NCI-H2196 (cell line): ENCODE measurements at regions not wholly inside any gene's neighbourhood (a gene's known extent, or its start where the extent isn't known, plus 50 kb on each side); places are given as distances from the start of the nearest gene placed in this dataset.
"Not testable (repeated sequence)": the region's sequence is repeated elsewhere in the genome, so short reads cannot be mapped to it uniquely, and the experiment has no call there.

Experiments
- DNase-seq: peaks from one replicate; lab custom pipeline; 2025; ENCODE audit not compliant: unreplicated experiment; lab: John Stamatoyannopoulos, UW

GRCh38 chr9:124164811-124165210 lies 92.9 kb upstream of the NEK6 start:
- DNase-seq, result peak; percentile 54

GRCh38 chr9:124174433-124174832 lies 83.3 kb upstream of the NEK6 start:
- no peak for DNase-seq

- not testable (repeated sequence) for DNase-seq
These were observed 80.2 kb upstream of the NEK6 start for GRCh38 chr9:124177522-124177921.

GRCh38 chr9:124179196-124180071 lies 78.3 kb upstream of the NEK6 start:
- DNase-seq, result no peak

DNA sequence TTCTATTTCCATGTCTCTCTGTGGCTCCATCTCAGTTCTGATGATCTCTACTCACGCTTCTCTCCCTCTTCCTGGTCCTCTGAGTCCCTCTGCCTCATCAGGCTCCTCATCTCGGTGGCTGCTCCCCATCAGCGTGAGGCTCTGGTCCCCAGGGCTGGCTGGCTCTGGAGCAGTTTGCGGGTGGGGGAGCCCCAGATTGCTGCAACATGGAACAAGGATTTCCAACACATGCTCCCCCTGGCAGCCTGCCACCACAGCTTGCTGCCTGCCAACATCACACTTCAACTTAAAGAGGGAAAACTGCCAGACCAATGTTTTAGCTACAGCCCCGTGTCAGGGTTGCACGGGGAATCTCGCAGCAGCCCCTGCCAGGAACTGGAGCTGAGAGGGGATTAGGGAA lies 77.2 kb upstream of the NEK6 start:
- peak; percentile 50 for DNase-seq

DNA sequence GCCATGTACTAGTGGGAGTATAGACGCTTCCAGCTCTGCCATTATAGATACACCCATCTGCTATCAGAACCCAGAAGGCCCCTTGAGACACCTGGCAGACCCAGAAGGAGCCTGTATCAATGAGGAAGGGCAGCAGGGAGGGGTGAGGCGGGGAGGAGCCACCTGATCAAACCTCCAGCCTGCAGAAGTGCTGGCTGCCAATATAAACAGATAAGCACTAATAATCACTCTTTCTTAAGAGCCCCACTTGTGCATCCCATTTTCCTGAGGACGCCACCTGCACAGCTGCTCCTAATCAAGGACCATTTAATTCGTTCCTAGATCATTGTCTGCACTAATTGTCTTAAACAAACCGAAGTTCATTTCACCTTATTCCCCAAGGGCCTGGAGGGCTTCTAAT lies 75.0 kb upstream of the NEK6 start:
- peak; percentile 39 for DNase-seq

DNA sequence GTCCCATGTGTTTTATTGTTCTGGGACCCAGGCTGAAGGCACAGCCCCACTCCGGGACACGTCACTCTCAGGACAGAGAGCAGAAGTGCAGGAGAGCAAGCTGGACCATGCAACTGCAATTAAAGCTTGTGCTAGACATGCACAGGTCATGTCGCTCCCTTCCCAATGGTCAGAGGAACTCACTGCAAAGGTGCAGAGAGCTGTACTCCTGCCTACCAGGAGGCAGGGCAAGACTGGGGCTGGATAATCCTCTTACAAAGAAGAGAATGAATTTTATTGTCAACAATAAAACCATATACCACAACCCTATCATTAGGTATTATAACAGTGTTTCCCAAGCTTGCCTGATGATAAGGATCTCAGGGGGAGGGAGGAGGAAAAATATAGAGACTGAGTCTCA lies 74.0 kb upstream of the NEK6 start:
- no peak for DNase-seq

GRCh38 chr9:124185413-124185812 lies 72.3 kb upstream of the NEK6 start:
- DNase-seq, result no peak

DNA sequence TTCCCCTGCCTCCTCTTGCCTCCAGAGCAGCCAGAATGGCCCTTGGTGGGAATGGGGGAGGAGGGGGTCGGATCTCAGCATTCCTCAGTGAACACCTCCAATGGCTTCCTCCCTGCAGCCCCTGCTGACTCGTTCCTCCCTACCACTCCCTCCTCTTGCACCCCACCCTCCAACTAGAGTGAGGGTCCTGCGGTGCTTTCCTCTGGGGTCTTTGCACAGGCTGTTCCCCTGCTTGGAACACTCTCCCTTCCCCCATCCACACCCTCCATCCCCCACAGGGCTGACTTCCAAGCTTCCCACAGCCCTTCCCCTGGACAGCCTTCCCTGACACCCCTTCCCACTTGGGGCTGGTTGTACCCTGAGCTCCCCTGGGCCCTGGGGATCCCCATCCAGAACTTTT lies 70.4 kb upstream of the NEK6 start:
- DNase-seq, result no peak

DNA sequence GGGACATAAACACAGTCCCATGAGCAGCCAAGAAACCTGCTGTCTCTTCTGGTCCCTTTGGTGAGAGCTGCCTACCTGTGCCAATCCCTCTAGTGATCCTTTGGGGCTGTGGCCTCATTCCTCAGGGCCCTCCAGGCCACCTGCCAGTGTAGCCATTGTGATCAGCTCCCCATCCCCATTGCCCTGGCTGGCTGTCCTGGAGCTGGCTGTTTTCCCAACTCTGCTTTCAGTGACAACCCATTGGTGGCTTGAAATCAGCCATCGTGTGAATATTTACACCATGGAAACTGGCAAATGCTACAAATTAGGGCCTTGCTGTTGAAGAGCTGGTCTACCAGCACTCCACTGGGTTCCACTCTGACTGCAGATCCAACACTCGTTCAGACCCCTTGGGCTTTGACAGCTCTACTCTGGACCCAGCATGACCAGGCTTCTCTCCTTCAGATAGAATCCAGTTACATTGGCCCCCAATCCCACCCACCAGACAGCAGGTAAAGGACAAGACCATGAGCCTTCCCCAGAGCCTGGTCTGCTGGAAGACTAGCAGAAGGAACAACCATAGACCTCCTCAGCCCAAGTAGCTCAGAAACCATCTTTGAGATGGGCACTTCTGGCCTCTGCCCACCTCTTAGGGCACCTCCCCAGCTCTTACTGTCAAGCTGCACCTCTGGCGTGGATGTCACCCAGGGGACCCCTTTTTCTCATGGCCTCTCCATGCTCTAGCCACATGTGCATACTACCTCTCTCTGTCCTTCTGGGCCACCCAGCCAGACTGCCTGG lies 69.2 kb upstream of the NEK6 start:
- DNase-seq, result no peak

GRCh38 chr9:124190761-124191160 lies 67.0 kb upstream of the NEK6 start:
- no peak for DNase-seq

DNA sequence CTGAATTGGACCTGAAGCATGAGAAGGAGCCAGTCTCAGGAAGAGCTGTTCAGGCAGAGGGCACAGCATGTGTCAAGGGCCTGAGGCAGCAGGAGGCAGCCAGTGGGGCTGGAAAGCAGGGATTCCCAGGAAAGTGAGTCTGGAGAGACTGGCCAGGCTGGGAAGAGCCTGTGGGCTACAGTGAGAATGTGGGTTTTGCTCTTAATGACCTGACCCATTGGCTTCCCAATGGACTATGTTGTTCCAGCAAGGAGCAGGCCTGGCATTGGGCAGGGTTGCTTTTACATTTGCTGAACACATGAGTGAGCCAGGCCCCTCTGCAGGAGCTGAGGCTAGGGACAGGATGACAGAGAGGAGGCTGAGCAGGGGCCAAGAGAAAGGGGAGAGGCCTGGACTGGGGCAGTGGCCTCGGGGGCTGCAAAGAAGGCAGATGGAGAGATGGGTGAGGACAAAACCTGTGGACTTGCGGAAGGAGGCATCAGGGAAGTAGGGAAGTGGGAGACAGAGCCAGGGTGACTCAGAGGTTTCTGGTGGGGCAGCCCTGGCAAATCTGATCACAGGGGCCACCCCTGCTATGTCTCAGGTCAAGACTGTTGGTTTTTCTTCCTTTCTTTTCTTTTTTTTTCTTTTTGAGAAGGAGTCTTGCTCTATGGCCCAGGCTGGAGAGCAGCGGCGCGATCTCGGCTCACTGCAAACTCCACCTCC lies 65.9 kb upstream of the NEK6 start:
- no peak for DNase-seq

DNA sequence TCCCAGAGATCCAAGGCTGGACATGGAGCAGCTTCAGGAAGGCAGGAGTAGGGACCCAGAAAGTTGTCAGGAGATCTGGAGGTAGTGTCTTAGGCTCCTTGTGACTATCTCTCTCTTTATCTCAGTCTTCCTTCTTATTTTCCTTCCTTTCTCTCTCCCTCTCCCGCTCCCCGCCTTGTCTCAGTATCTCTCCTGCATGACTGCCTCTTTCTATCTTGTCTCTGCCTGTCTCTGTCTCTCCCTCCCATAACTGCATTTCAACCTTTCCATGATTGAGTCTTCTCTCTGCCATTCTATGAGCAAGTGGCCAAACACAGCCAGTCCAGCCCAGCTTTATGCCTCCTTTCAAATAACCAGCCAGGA lies 61.0 kb upstream of the NEK6 start:
- DNase-seq, result no peak

GRCh38 chr9:124197177-124198095 lies 60.3 kb upstream of the NEK6 start:
- no peak for DNase-seq

- no peak for DNase-seq
These were observed 59.4 kb upstream of the NEK6 start for GRCh38 chr9:124198331-124198730.

- no peak for DNase-seq
These were observed 58.8 kb upstream of the NEK6 start for GRCh38 chr9:124198948-124199347.

DNA sequence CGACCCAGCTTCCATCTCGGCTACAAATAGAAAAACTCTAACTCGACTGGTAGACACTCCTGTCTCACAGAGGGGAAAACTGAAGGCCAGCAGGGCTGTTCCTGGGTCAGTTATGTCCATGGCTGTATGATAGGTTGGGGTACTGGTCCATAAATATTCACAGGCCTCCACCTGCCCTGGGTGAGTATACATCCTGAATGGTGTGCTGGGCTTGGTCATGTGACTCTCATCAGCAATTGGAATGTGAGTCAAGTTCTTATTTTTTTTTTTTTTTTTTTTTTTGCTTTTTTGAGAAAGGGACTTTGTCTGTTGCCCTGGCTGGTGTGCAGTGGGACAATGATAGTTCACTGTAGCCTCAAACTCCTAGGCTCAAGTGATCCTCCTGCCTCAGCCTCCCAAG lies 58.3 kb upstream of the NEK6 start:
- DNase-seq, result no peak

DNA sequence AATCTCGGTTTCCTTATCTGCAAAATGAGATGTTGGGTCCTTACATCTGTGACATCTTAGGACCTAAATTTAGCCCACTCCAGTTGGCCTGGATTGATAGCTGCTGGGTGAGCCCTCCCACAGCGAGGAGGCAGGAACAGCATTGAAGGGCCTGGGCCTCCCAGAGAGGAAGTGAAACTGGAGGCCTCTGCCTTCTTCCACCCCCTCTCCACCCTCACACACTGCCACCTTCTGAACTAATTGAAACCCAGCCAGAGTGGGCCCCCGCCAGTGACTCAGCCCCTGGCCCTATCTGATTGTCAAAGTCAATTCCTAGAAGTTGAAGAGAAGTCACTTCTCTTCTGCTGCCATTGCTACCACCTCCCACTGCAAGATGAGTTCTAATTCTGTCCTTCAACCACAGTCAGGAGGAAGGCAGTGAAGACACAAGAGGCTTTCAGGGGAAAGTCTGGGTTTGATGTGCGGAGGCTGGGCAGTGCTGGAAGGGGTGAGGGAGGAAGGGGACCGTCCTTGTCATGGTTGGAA lies 55.2 kb upstream of the NEK6 start:
- no peak for DNase-seq

DNA sequence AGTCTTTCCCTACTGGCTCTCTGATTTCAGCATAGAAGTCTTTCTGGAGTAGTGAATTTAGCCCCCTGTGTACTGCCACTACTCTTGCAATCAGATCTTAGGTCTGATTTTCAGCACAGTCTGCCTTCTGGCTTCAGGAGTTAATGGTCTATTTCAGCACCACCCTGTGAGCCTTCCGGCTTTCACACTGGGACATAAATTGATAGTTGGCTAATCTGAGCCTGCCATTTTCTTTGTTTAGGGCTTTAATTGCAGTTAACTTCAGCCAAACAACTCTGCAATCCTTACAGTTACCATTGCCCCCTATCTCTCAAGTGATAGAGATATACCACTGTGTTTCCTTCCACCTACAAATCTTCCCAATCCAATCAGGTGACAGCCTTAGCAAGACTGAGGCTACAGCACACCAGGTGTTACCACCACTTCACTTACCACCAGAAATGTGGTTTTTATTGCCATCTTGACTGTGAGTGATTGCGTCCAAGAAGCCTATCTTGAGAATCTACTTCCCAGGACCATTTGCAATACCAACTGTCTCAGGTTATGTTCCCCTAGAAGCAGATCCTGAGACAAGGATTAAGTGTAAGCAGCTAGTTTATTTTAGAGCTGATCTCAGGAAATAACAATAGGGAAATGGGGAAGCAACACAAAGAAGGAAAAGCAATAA lies 51.9 kb upstream of the NEK6 start:
- DNase-seq, result no peak

DNA sequence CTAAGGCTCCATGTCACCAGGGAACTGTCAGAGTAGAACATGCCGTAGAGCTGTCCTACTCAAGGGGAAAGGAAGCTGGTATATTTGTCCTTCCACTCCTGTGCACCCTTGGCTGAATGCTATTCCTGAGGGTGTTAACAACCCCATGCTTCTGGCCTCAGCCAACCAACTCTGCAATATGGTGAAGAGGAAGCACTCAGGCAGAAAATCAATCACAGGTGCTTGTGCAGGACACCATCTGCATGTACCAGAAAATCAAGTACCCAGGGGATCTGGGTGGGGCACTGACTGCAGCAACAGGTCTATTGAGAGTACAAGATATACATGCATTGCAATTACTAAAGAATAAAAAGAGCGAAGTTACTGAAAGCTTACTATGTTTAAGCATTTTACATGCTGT lies 51.4 kb upstream of the NEK6 start:
- no peak for DNase-seq
